Endodermal cell (in vitro differentiated cells): ENCODE measurements at regions not wholly inside any gene's neighbourhood (a gene's known extent, or its start where the extent isn't known, plus 50 kb on each side); places are given as distances from the start of the nearest gene placed in this dataset.
"Not testable (repeated sequence)": the region's sequence is repeated elsewhere in the genome, so short reads cannot be mapped to it uniquely, and the experiment has no call there.

Experiments
- DNase-seq: peaks from one replicate; pipeline ENCODE4 v3.0.0-alpha.2; 2017
- H3K27ac ChIP-seq: 2 replicates; pipeline ENCODE4 v1.5.1; 2013; ENCODE audit warnings: mild to moderate bottlenecking, low read depth, low read length, moderate library complexity
- H3K27me3 ChIP-seq: 2 replicates; pipeline ENCODE4 v1.6.1; 2013; ENCODE audit warnings: mild to moderate bottlenecking, low read length, moderate library complexity; ENCODE audit not compliant: insufficient read depth, control insufficient read depth, poor library complexity, severe bottlenecking
- H3K36me3 ChIP-seq: 2 replicates; pipeline ENCODE4 v1.7.0; 2013; ENCODE audit warnings: mild to moderate bottlenecking, low read length, moderate library complexity; ENCODE audit not compliant: control insufficient read depth, insufficient read depth
- H3K4me1 ChIP-seq: one replicate; pipeline ENCODE4 v1.7.0; 2013; ENCODE audit warnings: low read length; ENCODE audit not compliant: control insufficient read depth, insufficient read depth
- H3K4me3 ChIP-seq: 2 replicates; pipeline ENCODE4 v1.5.1; 2013; ENCODE audit warnings: mild to moderate bottlenecking, low read length, moderate library complexity
- H3K9ac ChIP-seq: 2 replicates; pipeline ENCODE4 v1.6.1; 2013; ENCODE audit warnings: mild to moderate bottlenecking, low read length, moderate library complexity; ENCODE audit not compliant: poor library complexity, severe bottlenecking; ENCODE audit errors: extremely low read depth
- H3K9me3 ChIP-seq: 2 replicates; pipeline ENCODE4 v1.6.1; 2013; ENCODE audit warnings: mild to moderate bottlenecking, low read length, moderate library complexity; ENCODE audit not compliant: control insufficient read depth
- H3K27ac Mint-ChIP-seq: 2 replicates; pipeline ENCODE4 v1.8.0; 2020; ENCODE audit warnings: mixed read lengths
- H3K27me3 Mint-ChIP-seq: 2 replicates; pipeline ENCODE4 v1.8.0; 2021; ENCODE audit warnings: mild to moderate bottlenecking, mixed read lengths; ENCODE audit not compliant: insufficient read depth
- H3K36me3 Mint-ChIP-seq: 2 replicates; pipeline ENCODE4 v1.8.0; 2020; ENCODE audit warnings: low read depth, mixed read lengths
- H3K4me1 Mint-ChIP-seq: 2 replicates; pipeline ENCODE4 v1.8.0; 2020; ENCODE audit warnings: mixed read lengths
- H3K4me3 Mint-ChIP-seq: 2 replicates; pipeline ENCODE4 v1.8.0; 2020; ENCODE audit warnings: mild to moderate bottlenecking, moderate library complexity, mixed read lengths
- H3K9me3 Mint-ChIP-seq: 2 replicates; pipeline ENCODE4 v1.8.0; 2020; ENCODE audit warnings: mild to moderate bottlenecking, mixed read lengths
- WGBS, 2 experiments: methylation state at CpG; one replicate each; pipeline versions ENCODE4 v1.1.5 to v1.1.7; 2013; ENCODE audit warnings: missing lambda C conversion rate in 2 of 2, mixed read lengths in 1 of 2; ENCODE audit not compliant: insufficient coverage in 1 of 2, insufficient read length in 1 of 2; 5-methylcytosine and 5-hydroxymethylcytosine counted together
- TF ChIP-seq, protein P1 (sequence below): fragments of 200-600 bp; sonication (generic); conservative IDR thresholded peaks from 2 replicates; pipeline ENCODE4 v1.5.0; 2021; ENCODE audit warnings: antibody characterized with exemption, mild to moderate bottlenecking

DNA sequence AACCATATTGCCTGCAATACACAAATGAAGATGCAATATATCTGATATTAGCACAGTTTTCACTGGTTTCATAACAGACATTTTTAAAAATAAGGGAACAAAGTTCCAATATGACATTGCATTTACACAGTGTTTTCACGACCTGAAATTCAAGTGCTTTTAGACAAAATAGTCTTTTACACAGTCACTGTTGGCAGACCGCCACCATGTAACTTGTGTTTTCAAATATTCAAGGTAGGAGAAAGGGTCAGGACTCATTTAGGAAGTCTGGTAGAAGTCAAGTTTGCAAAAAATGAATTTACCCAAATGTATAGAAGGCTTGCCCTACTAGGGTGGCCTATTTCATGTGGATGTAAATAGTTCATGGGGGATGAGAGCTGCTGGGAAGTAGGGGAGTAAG, 98.1 kb upstream of the TAS2R1 start:
- TF ChIP-seq, protein P1, sequence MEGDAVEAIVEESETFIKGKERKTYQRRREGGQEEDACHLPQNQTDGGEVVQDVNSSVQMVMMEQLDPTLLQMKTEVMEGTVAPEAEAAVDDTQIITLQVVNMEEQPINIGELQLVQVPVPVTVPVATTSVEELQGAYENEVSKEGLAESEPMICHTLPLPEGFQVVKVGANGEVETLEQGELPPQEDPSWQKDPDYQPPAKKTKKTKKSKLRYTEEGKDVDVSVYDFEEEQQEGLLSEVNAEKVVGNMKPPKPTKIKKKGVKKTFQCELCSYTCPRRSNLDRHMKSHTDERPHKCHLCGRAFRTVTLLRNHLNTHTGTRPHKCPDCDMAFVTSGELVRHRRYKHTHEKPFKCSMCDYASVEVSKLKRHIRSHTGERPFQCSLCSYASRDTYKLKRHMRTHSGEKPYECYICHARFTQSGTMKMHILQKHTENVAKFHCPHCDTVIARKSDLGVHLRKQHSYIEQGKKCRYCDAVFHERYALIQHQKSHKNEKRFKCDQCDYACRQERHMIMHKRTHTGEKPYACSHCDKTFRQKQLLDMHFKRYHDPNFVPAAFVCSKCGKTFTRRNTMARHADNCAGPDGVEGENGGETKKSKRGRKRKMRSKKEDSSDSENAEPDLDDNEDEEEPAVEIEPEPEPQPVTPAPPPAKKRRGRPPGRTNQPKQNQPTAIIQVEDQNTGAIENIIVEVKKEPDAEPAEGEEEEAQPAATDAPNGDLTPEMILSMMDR: no peak
- Histone ChIP-seq H3K4me3 (no peak overlapping the region), H3K9me3 (peaks cover 7% of the 10 kb centered on the region), H3K9ac (no peak overlapping the region), H3K27ac (no peak overlapping the region), H3K4me1 (no peaks in the 10 kb centered on the region), H3K36me3 (no peaks in the 10 kb centered on the region), H3K27me3 (no peaks in the 10 kb centered on the region)
- no peaks in the 10 kb centered on the region for H3K36me3 Mint-ChIP-seq
- no peak overlapping the region for H3K4me3 Mint-ChIP-seq
- DNase-seq: no peak
- H3K27me3 Mint-ChIP-seq: no peaks in the 10 kb centered on the region
- peaks cover under 1% of the 10 kb centered on the region for H3K4me1 Mint-ChIP-seq
- no peak overlapping the region for H3K27ac Mint-ChIP-seq
- peaks cover 15% of the 10 kb centered on the region for H3K9me3 Mint-ChIP-seq
- WGBS, 2 experiments: 82 to 96% methylated on average over 2 of the region's 2 CpGs

DNA sequence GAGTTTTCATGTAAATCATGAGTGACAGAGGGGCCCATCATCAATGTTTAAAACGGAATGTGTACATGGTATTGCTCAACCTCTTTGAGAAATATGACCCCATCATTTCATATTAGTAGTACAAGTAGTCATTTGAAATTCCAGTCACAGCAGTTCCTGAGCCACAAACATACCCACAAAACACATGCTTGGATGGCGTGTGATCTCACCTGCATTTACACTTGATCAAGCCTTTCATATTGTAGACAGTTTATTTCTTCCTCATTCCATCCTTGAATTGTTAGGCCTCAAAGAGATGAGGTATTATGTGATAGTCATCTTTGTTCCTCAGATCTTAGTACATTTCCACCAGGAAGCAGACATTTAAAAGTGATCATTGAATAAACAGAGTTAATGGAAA, 96.8 kb upstream of the TAS2R1 start:
- Mint-ChIP-seq H3K9me3 (peaks cover 15% of the 10 kb centered on the region), H3K36me3 (no peaks in the 10 kb centered on the region), H3K4me1 (no peaks in the 10 kb centered on the region), H3K4me3 (no peak overlapping the region), H3K27ac (no peak overlapping the region), H3K27me3 (no peaks in the 10 kb centered on the region)
- Histone ChIP-seq H3K27ac (no peak overlapping the region), H3K9ac (no peak overlapping the region), H3K27me3 (no peaks in the 10 kb centered on the region), H3K9me3 (peaks cover 7% of the 10 kb centered on the region), H3K36me3 (no peaks in the 10 kb centered on the region), H3K4me1 (no peaks in the 10 kb centered on the region), H3K4me3 (no peak overlapping the region)
- 69 to 95% methylated on average over 2 of the region's 2 CpGs for WGBS, 2 experiments
- no peak for DNase-seq
- TF ChIP-seq, protein P1: no peak

DNA sequence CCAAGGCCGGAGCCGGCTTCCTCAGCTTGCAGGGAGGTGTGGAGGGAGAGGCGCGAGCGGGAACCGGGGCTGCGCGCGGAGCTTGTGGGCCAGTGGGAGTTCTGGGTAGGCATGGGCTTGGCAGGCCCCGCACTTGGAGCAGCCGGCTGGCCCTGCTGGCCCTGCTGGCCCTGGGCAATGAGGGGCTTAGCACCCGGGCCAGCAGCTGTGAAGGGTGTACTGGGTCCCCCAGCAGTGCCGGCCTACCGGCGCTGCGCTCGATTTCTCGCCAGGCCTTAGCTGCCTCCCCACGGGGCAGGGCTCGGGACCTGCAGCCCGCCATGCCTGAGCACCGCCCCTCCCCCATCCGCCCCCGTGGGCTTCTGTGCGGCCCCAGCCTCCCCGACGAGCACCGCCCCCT, 95.1 kb upstream of the TAS2R1 start:
- not testable (repeated sequence) for H3K9me3 ChIP-seq, H3K27me3 Mint-ChIP-seq, H3K4me1 ChIP-seq, DNase-seq, H3K4me3 ChIP-seq, H3K4me1 Mint-ChIP-seq, H3K9ac ChIP-seq, H3K4me3 Mint-ChIP-seq, H3K27ac ChIP-seq, H3K27ac Mint-ChIP-seq, H3K27me3 ChIP-seq, H3K36me3 ChIP-seq, H3K36me3 Mint-ChIP-seq
- 94 to 100% methylated on average over 3 to 28 of the region's 28 CpGs for WGBS, 2 experiments
- H3K9me3 Mint-ChIP-seq: peaks cover 15% of the 10 kb centered on the region

DNA sequence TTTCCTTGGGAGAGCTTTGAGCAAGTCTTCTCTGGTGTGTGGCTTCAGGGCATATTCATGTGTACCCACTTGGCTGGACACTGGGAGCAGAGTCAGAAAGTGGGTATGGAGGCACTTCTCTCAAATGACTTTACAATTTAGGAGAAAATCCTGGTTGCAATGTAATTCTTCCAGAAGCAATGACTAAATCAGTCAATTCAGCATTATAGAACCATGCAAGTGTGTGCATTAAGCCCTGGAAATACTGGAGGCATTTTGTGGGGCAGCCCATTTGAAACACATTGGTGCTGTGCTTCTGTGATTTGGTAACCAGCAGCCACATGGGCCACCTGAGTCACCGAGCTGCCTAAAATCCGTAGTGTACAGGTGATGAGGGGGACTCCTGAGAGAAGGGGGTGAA, 94.6 kb upstream of the TAS2R1 start:
- 92 to 100% methylated on average over 1 to 2 of the region's 2 CpGs for WGBS, 2 experiments
- no peaks in the 10 kb centered on the region for H3K4me1 Mint-ChIP-seq
- H3K4me3 Mint-ChIP-seq: no peak overlapping the region
- H3K4me3 ChIP-seq: no peak overlapping the region
- H3K9me3 ChIP-seq: peaks cover 7% of the 10 kb centered on the region
- no peaks in the 10 kb centered on the region for H3K36me3 Mint-ChIP-seq
- H3K27ac ChIP-seq: no peak overlapping the region
- no peaks in the 10 kb centered on the region for H3K4me1 ChIP-seq
- no peak for DNase-seq
- no peak overlapping the region for H3K27ac Mint-ChIP-seq
- H3K36me3 ChIP-seq: no peaks in the 10 kb centered on the region
- no peaks in the 10 kb centered on the region for H3K27me3 ChIP-seq
- no peak overlapping the region for H3K9ac ChIP-seq
- peaks cover 15% of the 10 kb centered on the region for H3K9me3 Mint-ChIP-seq
- peaks cover 1% of the 10 kb centered on the region for H3K27me3 Mint-ChIP-seq
- TF ChIP-seq, protein P1: no peak
